ENCODE measurements at regions not wholly inside any gene's neighbourhood (a gene's known extent, or its start where the extent isn't known, plus 50 kb on each side); places are given as distances from the start of the nearest gene placed in this dataset.

DNA sequence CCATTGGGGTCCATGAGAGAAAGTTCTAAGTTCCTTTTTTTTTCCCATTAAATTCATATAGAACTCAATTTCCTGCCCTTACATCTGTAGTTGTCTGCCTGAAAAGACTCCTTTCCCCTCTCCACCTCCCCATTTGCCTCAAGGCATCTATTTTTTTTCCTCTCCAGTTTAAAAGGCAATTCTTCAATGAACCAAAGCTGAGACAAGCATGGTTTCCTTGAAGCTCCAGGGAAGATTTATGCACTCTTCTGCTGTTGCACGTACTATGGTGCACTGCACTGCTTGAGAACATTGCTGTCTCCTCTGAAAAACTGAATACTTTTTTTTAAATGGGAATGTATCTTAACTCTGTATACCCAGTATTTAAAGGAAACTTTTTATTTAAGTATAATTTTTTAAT lies 465.2 kb downstream of the CD83 start:
- TF ChIP-seq, protein P1, sequence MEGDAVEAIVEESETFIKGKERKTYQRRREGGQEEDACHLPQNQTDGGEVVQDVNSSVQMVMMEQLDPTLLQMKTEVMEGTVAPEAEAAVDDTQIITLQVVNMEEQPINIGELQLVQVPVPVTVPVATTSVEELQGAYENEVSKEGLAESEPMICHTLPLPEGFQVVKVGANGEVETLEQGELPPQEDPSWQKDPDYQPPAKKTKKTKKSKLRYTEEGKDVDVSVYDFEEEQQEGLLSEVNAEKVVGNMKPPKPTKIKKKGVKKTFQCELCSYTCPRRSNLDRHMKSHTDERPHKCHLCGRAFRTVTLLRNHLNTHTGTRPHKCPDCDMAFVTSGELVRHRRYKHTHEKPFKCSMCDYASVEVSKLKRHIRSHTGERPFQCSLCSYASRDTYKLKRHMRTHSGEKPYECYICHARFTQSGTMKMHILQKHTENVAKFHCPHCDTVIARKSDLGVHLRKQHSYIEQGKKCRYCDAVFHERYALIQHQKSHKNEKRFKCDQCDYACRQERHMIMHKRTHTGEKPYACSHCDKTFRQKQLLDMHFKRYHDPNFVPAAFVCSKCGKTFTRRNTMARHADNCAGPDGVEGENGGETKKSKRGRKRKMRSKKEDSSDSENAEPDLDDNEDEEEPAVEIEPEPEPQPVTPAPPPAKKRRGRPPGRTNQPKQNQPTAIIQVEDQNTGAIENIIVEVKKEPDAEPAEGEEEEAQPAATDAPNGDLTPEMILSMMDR (IDR thresholded peaks at IDR 0.05; ENCODE audit: low read length), result no peak
- no peak for TF ChIP-seq EZH2phosphoT487 (IDR thresholded peaks at IDR 0.05; ENCODE audit: low read length)

Measured in MM.1S (cell line).